Mesenchymal stem cell (in vitro differentiated cells and primary cell): ENCODE measurements at regions not wholly inside any gene's neighbourhood (a gene's known extent, or its start where the extent isn't known, plus 50 kb on each side); places are given as distances from the start of the nearest gene placed in this dataset.
"Not testable (repeated sequence)": the region's sequence is repeated elsewhere in the genome, so short reads cannot be mapped to it uniquely, and the experiment has no call there.

Source experiments
- DNase-seq: peaks from one replicate; pipeline ENCODE4 v3.0.0-alpha.2; 2013
- H2AFZ ChIP-seq: one replicate; pipeline ENCODE4 v1.6.1; 2013; ENCODE audit warnings: low read depth, mild to moderate bottlenecking, control low read depth, inconsistent platforms, low read length, moderate library complexity
- H2AK5ac ChIP-seq: 2 replicates; pipeline ENCODE4 v1.6.1; 2013; ENCODE audit warnings: low read length, moderate library complexity, mild to moderate bottlenecking, inconsistent platforms; ENCODE audit not compliant: severe bottlenecking
- H2BK120ac ChIP-seq: one replicate; pipeline ENCODE4 v1.6.1; 2013; ENCODE audit warnings: low read depth, mild to moderate bottlenecking, inconsistent platforms, low read length, moderate library complexity
- H2BK12ac ChIP-seq, 2 experiments: one replicate each; pipeline ENCODE4 v1.6.1; 2013; ENCODE audit warnings: inconsistent platforms in 2 of 2, low read length in 2 of 2, mild to moderate bottlenecking in 2 of 2, moderate library complexity in 2 of 2, control low read depth in 1 of 2
- H2BK15ac ChIP-seq: one replicate; pipeline ENCODE4 v1.6.1; 2013; ENCODE audit warnings: mild to moderate bottlenecking, low read depth, inconsistent platforms; ENCODE audit not compliant: poor library complexity, severe bottlenecking
- H2BK5ac ChIP-seq: 2 replicates; pipeline ENCODE4 v1.6.1; 2013; ENCODE audit warnings: low read depth, mild to moderate bottlenecking, low read length, control low read depth, inconsistent platforms; ENCODE audit not compliant: poor library complexity, severe bottlenecking
- H3K14ac ChIP-seq, 2 experiments: one replicate each; pipeline ENCODE4 v1.6.1; 2013; ENCODE audit warnings: inconsistent platforms in 2 of 2, low read length in 2 of 2, control low read depth in 1 of 2, mild to moderate bottlenecking in 1 of 2, moderate library complexity in 1 of 2
- H3K18ac ChIP-seq, 2 experiments: one replicate each; pipeline ENCODE4 v1.6.1; 2013; ENCODE audit warnings: inconsistent platforms in 2 of 2, low read length in 2 of 2, control low read depth in 1 of 2, low read depth in 1 of 2, mild to moderate bottlenecking in 1 of 2
- H3K23ac ChIP-seq, 2 experiments: one replicate each; pipeline ENCODE4 v1.6.1; 2013; ENCODE audit warnings: inconsistent platforms in 2 of 2, low read length in 2 of 2, mild to moderate bottlenecking in 2 of 2, moderate library complexity in 2 of 2, control low read depth in 1 of 2
- H3K27ac ChIP-seq: 2 replicates; pipeline ENCODE4 v1.5.1; 2013; ENCODE audit warnings: mild to moderate bottlenecking, moderate library complexity, low read length, control low read depth, inconsistent platforms; ENCODE audit not compliant: poor library complexity, severe bottlenecking
- H3K27me3 ChIP-seq, 2 experiments: 2 replicates each; pipeline versions ENCODE4 v1.6.1 to v1.7.0; 2013; ENCODE audit warnings: low read length in 2 of 2, mild to moderate bottlenecking in 2 of 2, moderate library complexity in 2 of 2, control low read depth in 1 of 2, inconsistent platforms in 1 of 2; ENCODE audit not compliant: control insufficient read depth in 1 of 2, insufficient read depth in 1 of 2
- H3K36me3 ChIP-seq, 2 experiments: 2 replicates each; pipeline versions ENCODE4 v1.6.1 to v1.7.0; 2013; ENCODE audit warnings: low read length in 2 of 2, control low read depth in 1 of 2, inconsistent platforms in 1 of 2, low read depth in 1 of 2, mild to moderate bottlenecking in 1 of 2; ENCODE audit not compliant: insufficient read depth in 2 of 2, control insufficient read depth in 1 of 2
- H3K4ac ChIP-seq, 2 experiments: one replicate each; pipeline ENCODE4 v1.6.1; 2013; ENCODE audit warnings: inconsistent platforms in 2 of 2, low read length in 2 of 2, mild to moderate bottlenecking in 2 of 2, moderate library complexity in 2 of 2, control low read depth in 1 of 2, low read depth in 1 of 2
- H3K4me1 ChIP-seq: 2 replicates; pipeline ENCODE4 v1.6.1; 2013; ENCODE audit warnings: low read depth, low read length, control low read depth; ENCODE audit not compliant: control insufficient read depth, insufficient read depth
- H3K4me2 ChIP-seq: 2 replicates; pipeline ENCODE4 v1.6.1; 2013; ENCODE audit warnings: low read length, mild to moderate bottlenecking, inconsistent platforms; ENCODE audit not compliant: poor library complexity, severe bottlenecking
- H3K4me3 ChIP-seq, 2 experiments: 2 replicates each; pipeline versions ENCODE4 v1.5.1 to v1.7.0; 2013; ENCODE audit warnings: low read length in 2 of 2, mild to moderate bottlenecking in 2 of 2, control low read depth in 1 of 2, low read depth in 1 of 2; ENCODE audit not compliant: insufficient read depth in 1 of 2
- H3K79me1 ChIP-seq: replicated peaks from 2 replicates; pipeline ENCODE4 v1.6.1; 2013; ENCODE audit warnings: mild to moderate bottlenecking, control low read depth, low read length, inconsistent platforms; ENCODE audit not compliant: poor library complexity, severe bottlenecking
- H3K9ac ChIP-seq: 2 replicates; pipeline ENCODE4 v1.7.0; 2013; ENCODE audit warnings: mild to moderate bottlenecking, low read length, moderate library complexity
- H3K9me3 ChIP-seq: 2 replicates; pipeline ENCODE4 v1.7.0; 2013; ENCODE audit warnings: mild to moderate bottlenecking, low read length; ENCODE audit not compliant: control insufficient read depth
- H4K8ac ChIP-seq: one replicate; pipeline ENCODE4 v1.6.1; 2013; ENCODE audit warnings: inconsistent platforms, mild to moderate bottlenecking, low read length, moderate library complexity
- H4K91ac ChIP-seq: one replicate; pipeline ENCODE4 v1.6.1; 2013; ENCODE audit warnings: mild to moderate bottlenecking, low read length, inconsistent platforms
- WGBS: methylation state at CpG from one replicate; pipeline ENCODE4 v1.1.7; 2013; ENCODE audit warnings: mixed read lengths; 5-methylcytosine and 5-hydroxymethylcytosine counted together

GRCh38 chr16:18201511-18201910, 135.0 kb downstream of the NPIPA8 start:
- H3K9ac ChIP-seq, H3K4ac ChIP-seq, H2AK5ac ChIP-seq, H3K36me3 ChIP-seq, H3K23ac ChIP-seq, H3K14ac ChIP-seq, H3K4me3 ChIP-seq, H2BK15ac ChIP-seq, H4K8ac ChIP-seq, H3K18ac ChIP-seq, H3K4me1 ChIP-seq, H3K4me2 ChIP-seq, H3K9me3 ChIP-seq, DNase-seq, H2BK120ac ChIP-seq, H4K91ac ChIP-seq, H2AFZ ChIP-seq, H3K79me1 ChIP-seq, H2BK5ac ChIP-seq, H2BK12ac ChIP-seq, H3K27me3 ChIP-seq, H3K27ac ChIP-seq: not testable (repeated sequence)
- 14% methylated on average over 2 of the region's 3 CpGs for WGBS

GRCh38 chr16:18192389-18192788, 144.1 kb downstream of the NPIPA8 start:
- WGBS: 73% methylated on average over 1 of the region's 2 CpGs
- not testable (repeated sequence) for H3K14ac ChIP-seq, H3K9ac ChIP-seq, H3K23ac ChIP-seq, H2BK5ac ChIP-seq, H2BK12ac ChIP-seq, H2BK120ac ChIP-seq, H2AK5ac ChIP-seq, H4K8ac ChIP-seq, H3K4me2 ChIP-seq, H3K9me3 ChIP-seq, H3K27ac ChIP-seq, H3K27me3 ChIP-seq, H3K36me3 ChIP-seq, DNase-seq, H3K4me1 ChIP-seq, H3K79me1 ChIP-seq, H4K91ac ChIP-seq, H3K4me3 ChIP-seq, H2BK15ac ChIP-seq, H2AFZ ChIP-seq, H3K18ac ChIP-seq, H3K4ac ChIP-seq

- H3K4me1 ChIP-seq, H3K4me2 ChIP-seq, H2BK15ac ChIP-seq, H3K79me1 ChIP-seq, H2BK120ac ChIP-seq, H3K27me3 ChIP-seq, DNase-seq, H2AFZ ChIP-seq, H3K14ac ChIP-seq, H2AK5ac ChIP-seq, H4K8ac ChIP-seq, H3K4ac ChIP-seq, H3K9ac ChIP-seq, H3K23ac ChIP-seq, H4K91ac ChIP-seq, H3K9me3 ChIP-seq, H3K4me3 ChIP-seq, H3K27ac ChIP-seq, H3K36me3 ChIP-seq, H2BK12ac ChIP-seq, H2BK5ac ChIP-seq, H3K18ac ChIP-seq: not testable (repeated sequence)
- WGBS: no CpG with 5 or more reads among the region's 8 CpGs
Observed at GRCh38 chr16:18190179-18190578, 146.4 kb downstream of the NPIPA8 start.

- not testable (repeated sequence) for H3K4me3 ChIP-seq, H3K9ac ChIP-seq, H4K8ac ChIP-seq, H3K23ac ChIP-seq, H4K91ac ChIP-seq, H3K79me1 ChIP-seq, H3K4ac ChIP-seq, H2AK5ac ChIP-seq, H3K18ac ChIP-seq, H2AFZ ChIP-seq, H2BK5ac ChIP-seq, H2BK15ac ChIP-seq, H3K27me3 ChIP-seq, H3K9me3 ChIP-seq, H2BK12ac ChIP-seq, H3K27ac ChIP-seq, DNase-seq, H3K36me3 ChIP-seq, H3K14ac ChIP-seq, H2BK120ac ChIP-seq, H3K4me2 ChIP-seq, H3K4me1 ChIP-seq
- WGBS: no CpG with 5 or more reads among the region's 15 CpGs
Observed at GRCh38 chr16:18184755-18185154, 151.8 kb downstream of the NPIPA8 start.
